GM18909 (cell line): ENCODE measurements at regions not wholly inside any gene's neighbourhood (a gene's known extent, or its start where the extent isn't known, plus 50 kb on each side); places are given as distances from the start of the nearest gene placed in this dataset.
"Not testable (repeated sequence)": the region's sequence is repeated elsewhere in the genome, so short reads cannot be mapped to it uniquely, and the experiment has no call there.

ENCODE experiments used
- ATAC-seq: cut with Tn5 transposase; IDR thresholded peaks from one replicate; pipeline ENCODE4 v1.9.1; 2021; ENCODE audit warnings: mild to moderate bottlenecking; ENCODE audit not compliant: unreplicated experiment, poor library complexity

DNA sequence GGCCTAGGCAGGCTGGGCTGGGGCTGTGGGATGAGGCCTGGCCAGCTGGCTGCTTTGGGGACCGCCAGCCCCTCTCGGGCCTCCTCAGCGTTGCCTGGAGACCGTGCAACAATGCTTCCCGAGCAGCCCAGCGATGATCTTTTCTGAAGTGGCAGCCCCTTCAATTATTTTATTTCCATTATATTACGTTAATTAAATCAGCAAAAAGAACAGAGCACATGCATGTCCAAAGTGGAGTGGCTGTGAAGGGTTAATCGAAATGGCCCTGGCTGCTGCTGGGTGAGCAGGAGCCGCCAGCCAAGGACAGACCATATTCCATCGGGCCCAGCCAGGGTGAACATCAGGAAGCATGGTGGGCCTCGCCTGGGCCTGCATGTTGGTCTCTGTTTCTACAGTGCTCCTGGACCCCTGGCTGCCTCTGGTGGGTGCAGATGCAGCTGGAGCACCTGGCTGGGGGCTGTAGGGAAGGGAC, 245.5 kb downstream of the MYCN start:
- ATAC-seq = no peak

- ATAC-seq = no peak
Measured at GRCh38 chr2:16184945-16185660, 244.8 kb downstream of the MYCN start.

DNA sequence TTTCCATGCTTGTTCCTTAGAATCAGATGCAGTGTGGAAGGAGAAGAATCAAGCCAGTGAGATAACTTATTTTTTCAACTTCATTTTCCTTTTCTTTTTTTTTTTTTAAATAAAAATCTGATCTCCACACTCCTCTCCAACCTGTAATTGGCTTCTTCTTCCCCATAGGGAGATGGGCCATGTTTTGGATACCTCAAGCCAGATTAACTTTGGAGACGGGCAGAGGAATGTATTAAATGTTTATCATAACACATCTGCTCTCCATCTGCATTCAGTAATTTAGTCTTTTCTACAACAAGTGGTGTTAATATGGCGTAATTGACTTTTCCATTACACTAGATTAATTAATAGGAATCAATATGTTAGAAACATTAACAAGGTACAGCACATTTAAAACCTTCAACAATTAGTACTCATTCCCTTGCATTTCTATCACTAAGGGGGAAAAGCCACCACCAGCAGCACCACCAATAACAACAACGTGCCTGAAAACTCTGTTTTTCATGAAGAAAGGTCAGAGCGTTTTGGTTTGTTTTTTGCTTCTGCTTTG, 244.1 kb downstream of the MYCN start:
- no peak for ATAC-seq

- no peak for ATAC-seq
Measured at GRCh38 chr2:16183345-16183744, 243.0 kb downstream of the MYCN start.

DNA sequence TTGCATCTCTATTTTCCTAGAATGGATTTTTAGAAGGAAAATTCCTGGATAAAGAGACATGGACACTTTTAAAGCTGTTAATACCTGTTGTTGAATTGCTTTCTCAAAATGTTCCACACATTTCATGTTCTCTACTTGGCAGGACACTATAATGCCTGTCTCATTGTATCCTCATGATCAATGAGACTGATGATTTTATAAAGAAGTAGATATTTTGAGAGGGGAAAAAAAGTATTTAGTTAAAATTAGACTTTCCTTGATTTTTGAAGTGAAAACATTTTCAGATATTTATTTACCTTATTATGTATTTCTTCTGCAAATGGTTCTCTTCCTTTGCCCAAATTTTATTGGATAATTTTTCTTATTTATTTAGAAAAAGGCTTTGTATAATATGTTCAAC, 242.5 kb downstream of the MYCN start:
- ATAC-seq = no peak

DNA sequence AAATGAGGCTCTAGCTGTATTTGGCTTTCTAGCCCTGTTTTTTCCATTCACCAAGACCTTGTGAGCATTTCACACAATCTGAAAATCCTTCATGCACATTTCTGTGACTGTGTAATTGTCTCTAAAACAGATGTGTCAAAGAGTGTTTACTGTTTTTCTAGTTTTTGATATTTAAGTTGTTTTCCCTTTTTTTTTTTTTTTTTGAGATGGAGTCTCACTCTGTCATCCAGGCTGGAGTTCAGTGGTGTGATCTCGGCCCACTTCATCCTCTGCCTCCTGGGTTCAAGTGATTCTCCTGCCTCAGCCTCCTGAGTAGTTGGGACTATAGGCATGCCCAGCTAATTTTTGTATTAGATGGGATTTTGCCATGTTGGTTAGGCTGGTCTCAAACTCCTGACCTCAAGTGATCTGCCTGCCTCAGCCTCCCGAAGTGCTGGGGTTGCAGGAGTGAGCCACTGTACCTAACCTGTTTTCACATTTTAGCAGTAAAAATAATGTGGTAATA, 242.0 kb downstream of the MYCN start:
- ATAC-seq = not testable (repeated sequence)

GRCh38 chr2:16181741-16182090, 241.4 kb downstream of the MYCN start:
- no peak for ATAC-seq

DNA sequence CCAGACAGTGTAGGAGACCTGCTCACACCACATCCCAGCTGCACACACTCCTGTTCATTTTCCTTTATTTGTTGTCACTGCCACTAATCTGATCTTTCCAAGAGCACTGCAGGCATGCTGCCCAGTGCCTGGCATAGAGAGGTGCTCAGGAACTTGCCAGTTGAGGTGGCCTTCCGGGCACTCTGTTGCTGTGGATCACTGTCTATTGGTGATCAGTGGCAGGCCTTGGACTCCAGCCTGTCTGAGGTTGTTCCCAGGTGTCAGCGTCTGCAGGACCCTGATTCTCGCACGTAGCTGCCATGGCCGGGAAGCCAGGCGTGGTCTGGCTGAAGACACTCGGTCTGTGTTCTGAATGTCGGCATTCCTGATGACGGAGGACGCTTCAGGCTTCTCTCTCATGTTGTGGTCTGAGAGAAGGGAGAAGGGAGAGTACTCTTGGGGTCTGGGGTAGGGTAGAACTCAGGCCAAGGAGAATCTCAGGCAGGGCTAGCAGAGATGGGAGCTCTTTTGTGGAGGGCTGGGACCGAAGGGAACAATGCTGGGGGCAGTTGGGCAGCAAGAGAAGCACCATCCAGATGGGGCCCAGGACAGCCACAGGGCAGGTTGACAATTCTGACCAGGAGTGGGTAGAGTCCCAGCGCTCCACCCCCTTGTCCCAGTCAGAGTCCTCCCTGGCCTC, 240.9 kb downstream of the MYCN start:
- ATAC-seq = no peak

GRCh38 chr2:16180631-16181030, 240.3 kb downstream of the MYCN start:
- ATAC-seq = no peak

DNA sequence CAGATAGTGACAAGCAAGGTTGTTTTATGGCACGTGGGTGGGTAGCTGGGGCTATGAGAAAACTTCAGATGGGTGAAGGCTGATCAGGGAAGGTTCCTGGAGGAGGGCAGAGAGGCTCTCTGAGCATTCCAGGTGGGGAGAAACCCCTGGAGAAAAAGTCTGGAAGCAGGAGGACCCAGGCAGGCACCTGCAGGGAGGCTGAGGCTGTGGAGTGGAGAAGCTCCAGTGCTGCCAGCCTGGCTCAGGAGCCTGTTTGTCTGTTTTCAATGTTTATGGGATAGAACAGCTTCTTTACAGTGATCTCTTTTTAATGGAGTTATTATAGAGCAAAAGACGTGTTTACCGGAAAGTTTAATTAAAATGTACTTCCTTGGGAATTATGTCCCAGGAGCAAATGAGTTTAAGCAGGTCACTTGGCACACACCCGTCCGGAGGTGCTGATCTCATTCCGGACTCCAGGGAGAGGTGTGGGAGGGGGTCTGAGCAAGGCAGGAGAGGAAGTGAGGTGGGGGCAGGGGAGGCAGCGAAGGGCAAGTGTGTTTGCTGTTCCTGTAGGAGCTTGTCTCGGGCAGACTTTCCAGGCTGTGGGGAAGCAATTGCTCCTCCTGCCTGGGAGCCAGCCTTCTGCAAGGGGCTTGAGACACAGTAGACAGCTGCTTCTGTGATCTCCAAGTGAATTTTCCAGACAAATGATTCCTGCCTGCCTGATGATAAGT, 239.5 kb downstream of the MYCN start:
- ATAC-seq = no peak

GRCh38 chr2:16178551-16179130, 238.3 kb downstream of the MYCN start:
- ATAC-seq = no peak

GRCh38 chr2:16177671-16178180, 237.4 kb downstream of the MYCN start:
- ATAC-seq = no peak

DNA sequence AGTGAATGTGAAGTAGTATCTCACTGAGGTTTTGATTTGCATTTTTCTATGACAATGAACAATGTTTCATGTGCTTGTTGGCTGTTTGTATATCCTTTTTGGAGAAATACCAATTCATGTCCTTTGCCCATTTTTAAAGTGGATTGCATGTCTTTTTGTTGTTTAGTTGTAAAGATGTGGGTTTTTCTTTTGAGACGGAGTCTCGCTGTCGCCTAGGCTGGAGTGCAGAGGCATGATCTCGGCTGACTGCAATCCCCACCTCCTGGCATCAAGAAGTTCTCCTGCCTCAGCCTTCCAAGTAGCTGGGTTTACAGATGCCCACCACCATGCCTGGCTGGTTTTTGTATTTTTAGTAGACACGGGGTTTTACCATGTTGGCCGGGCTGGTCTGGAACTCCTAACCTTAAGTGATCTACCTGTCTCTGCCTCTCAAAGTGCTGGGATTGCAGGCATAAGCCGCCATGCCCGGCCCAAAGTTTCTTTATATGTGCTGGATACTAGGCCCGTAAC, 236.7 kb downstream of the MYCN start:
- ATAC-seq = no peak

GRCh38 chr2:16175247-16175825, 235.0 kb downstream of the MYCN start:
- no peak for ATAC-seq

- ATAC-seq = no peak
Measured at GRCh38 chr2:16174693-16175045, 234.3 kb downstream of the MYCN start.

- ATAC-seq = no peak
Measured at GRCh38 chr2:16173893-16174692, 233.7 kb downstream of the MYCN start.

DNA sequence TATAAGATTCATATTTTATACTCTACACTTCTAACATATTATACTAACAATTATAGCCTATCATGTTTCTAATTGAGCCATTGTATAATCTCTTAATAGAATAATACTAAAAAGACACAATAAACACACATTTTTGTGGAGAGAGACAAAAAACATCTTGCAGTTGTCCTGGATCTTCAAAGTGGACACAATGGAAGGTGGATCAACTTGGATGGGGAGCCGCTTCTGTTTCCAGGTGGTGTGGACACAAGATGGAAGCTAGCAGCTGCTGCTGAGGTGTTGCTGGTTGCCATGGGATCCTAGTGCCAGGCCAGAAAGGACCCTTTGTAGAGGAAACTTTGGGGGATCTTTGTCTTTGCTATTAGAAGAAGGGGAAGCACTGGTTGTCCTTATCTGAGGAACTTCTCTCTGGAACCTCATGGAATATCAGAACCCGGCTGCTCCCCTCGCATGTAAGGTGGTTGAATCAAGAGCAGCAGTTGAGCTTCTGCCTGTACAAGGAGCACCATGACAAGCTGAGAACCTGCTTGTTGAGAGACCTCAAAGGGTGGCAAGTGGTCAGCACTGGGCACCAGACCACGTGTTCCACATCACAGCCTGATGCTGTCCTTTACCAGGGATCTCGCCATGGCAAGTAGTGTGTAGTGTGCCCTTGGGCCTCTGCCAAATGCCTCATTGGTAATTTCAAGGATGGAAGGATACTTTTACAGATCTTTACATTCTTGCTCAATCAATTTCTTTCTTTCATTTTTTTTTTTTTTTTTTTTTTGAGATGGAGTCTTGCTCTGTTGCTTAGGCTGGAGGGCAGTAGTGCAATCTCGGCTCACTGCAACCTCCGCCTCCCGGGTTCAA, 232.2 kb downstream of the MYCN start:
- no peak for ATAC-seq

DNA sequence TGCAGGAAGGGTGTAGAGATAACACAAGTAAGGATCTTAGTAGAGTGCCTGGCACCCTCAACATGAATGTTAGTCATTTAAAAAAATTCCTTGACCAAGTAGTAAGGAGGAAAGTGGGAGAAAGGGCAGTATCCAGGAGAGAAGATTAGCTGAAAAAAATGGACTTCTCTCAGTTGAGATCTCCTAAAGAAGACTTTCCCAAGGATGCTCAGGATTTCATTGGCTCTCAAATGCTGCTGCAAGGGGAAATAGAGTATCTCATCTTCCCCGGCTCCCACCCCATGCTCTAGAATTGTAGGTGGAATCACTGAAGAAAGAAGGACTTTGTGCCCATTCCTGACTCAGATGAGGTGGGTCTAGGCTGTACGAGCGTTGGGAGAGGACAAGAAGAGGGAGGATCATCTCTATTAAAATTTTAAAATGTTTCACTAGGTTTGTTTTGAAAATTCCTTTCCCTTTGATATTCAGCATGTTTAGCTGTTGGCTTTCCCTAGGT, 231.1 kb downstream of the MYCN start:
- no peak for ATAC-seq
